ENCODE measurements at regions not wholly inside any gene's neighbourhood (a gene's known extent, or its start where the extent isn't known, plus 50 kb on each side); places are given as distances from the start of the nearest gene placed in this dataset.

DNA sequence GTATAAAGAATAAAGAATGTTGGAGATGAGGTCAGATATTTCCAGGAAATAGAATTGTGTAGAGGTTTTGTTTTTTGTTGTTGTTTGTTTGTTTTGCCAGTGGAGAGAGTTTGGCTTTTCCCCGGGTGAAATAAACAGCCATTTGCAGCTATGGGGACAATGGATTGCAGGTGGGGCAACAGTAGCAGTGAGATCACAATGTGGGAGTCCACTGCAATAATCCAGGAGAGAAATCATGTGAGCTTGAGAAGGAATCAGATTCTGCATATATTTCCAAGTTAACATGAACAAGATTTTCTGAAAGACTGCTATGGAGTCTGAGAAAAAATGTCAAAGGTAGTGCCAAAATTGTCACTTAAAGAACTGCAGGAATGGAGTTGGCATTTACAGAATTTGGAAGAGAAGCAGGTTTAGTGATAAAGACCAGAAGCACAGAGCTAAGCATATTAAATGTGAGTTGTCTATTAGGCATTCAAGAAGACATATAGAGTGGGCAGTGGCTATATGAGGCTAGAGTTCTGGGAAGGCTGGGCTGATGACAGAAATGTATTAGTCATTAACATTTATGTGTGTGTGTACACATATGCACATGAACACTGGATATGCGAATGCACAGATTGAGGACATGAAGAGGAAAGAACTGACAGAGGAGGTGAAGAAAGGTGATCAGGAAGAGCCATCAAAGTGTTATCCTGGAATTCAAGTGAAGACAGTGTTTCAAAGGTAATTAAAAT is 729.6 kb upstream of the PTBP2 start:
- H2AFZ ChIP-seq (ENCODE audit: low read length) = no peak overlapping the region
- no TSS peak for BruUV-seq (replicated peaks)
- WGBS (ENCODE audit: low lambda C conversion rate) = 44% methylated on average over 2 of the region's 2 CpGs
- no peak overlapping the region for H3K4me3 ChIP-seq (replicated peaks in 1 of 3; ENCODE audit: insufficient read depth in 1 of 3, low read depth in 2 of 3, low read length in 3 of 3)
- no peak for DNase-seq (ENCODE audit: low spot score)
- H3K79me2 ChIP-seq (ENCODE audit: insufficient read depth, low read length) = no peaks in the 10 kb centered on the region
- no peaks in the 10 kb centered on the region for H4K20me1 ChIP-seq (ENCODE audit: insufficient read depth, low read length)
- no peaks in the 10 kb centered on the region for H3K4me1 ChIP-seq (ENCODE audit: insufficient read depth, low read length)
- H3K4me2 ChIP-seq (ENCODE audit: low read depth, low read length) = no peak overlapping the region
- no peak for FAIRE-seq
- in situ Hi-C loops (cut with HindIII; ENCODE audit: extremely low pct_ligation_motif_present, low pct_unique_long_range_greater_than_20kb) (no loop called here), intact Hi-C loops (cut with micrococcal nuclease; ENCODE audit: unreplicated experiment) (no loop called here)
- no peak overlapping the region for H3K9ac ChIP-seq (ENCODE audit: insufficient read depth, low read depth, low read length)
- no peak overlapping the region for H3K27ac ChIP-seq (ENCODE audit: extremely low read length, insufficient read depth, low read length)
- POLR2A ChIA-PET = no interaction called here
- H3K36me3 ChIP-seq (replicated peaks in 1 of 2; ENCODE audit: control insufficient read depth in 1 of 2, insufficient read depth in 2 of 2, low read length in 2 of 2) = no peaks in the 10 kb centered on the region
- H3K9me3 ChIP-seq (ENCODE audit: low read length) = no peaks in the 10 kb centered on the region; the same call in 1 of the 2 replicates
- CTCF ChIA-PET (ENCODE audit: low intra/inter-chr PET ratio, low total read pairs) = no interaction called here
- no peaks in the 10 kb centered on the region for H3K27me3 ChIP-seq (ENCODE audit: control insufficient read depth in 1 of 2, insufficient read depth in 2 of 2, low read length in 2 of 2)
- ATAC-seq = no peak
- TF ChIP-seq GTF3A (CRISPR knock-in tag; conservative IDR thresholded peaks at IDR 0.05) = no peak
- TF ChIP-seq, protein P1, sequence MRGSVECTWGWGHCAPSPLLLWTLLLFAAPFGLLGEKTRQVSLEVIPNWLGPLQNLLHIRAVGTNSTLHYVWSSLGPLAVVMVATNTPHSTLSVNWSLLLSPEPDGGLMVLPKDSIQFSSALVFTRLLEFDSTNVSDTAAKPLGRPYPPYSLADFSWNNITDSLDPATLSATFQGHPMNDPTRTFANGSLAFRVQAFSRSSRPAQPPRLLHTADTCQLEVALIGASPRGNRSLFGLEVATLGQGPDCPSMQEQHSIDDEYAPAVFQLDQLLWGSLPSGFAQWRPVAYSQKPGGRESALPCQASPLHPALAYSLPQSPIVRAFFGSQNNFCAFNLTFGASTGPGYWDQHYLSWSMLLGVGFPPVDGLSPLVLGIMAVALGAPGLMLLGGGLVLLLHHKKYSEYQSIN (CRISPR knock-in tag; IDR thresholded peaks at IDR 0.05; ENCODE audit: borderline replicate concordance) = no peak
- TF ChIP-seq, protein P2, sequence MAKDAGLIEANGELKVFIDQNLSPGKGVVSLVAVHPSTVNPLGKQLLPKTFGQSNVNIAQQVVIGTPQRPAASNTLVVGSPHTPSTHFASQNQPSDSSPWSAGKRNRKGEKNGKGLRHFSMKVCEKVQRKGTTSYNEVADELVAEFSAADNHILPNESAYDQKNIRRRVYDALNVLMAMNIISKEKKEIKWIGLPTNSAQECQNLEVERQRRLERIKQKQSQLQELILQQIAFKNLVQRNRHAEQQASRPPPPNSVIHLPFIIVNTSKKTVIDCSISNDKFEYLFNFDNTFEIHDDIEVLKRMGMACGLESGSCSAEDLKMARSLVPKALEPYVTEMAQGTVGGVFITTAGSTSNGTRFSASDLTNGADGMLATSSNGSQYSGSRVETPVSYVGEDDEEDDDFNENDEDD (CRISPR knock-in tag; IDR thresholded peaks at IDR 0.05; ENCODE audit: borderline replicate concordance) = no peak
- no peak for TF ChIP-seq ZFP36L1 (CRISPR knock-in tag; IDR thresholded peaks at IDR 0.05)
- TF ChIP-seq JUND (CRISPR knock-in tag; IDR thresholded peaks at IDR 0.05) = no peak
- TF ChIP-seq, protein P3, sequence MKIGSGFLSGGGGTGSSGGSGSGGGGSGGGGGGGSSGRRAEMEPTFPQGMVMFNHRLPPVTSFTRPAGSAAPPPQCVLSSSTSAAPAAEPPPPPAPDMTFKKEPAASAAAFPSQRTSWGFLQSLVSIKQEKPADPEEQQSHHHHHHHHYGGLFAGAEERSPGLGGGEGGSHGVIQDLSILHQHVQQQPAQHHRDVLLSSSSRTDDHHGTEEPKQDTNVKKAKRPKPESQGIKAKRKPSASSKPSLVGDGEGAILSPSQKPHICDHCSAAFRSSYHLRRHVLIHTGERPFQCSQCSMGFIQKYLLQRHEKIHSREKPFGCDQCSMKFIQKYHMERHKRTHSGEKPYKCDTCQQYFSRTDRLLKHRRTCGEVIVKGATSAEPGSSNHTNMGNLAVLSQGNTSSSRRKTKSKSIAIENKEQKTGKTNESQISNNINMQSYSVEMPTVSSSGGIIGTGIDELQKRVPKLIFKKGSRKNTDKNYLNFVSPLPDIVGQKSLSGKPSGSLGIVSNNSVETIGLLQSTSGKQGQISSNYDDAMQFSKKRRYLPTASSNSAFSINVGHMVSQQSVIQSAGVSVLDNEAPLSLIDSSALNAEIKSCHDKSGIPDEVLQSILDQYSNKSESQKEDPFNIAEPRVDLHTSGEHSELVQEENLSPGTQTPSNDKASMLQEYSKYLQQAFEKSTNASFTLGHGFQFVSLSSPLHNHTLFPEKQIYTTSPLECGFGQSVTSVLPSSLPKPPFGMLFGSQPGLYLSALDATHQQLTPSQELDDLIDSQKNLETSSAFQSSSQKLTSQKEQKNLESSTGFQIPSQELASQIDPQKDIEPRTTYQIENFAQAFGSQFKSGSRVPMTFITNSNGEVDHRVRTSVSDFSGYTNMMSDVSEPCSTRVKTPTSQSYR (CRISPR knock-in tag; IDR thresholded peaks at IDR 0.05; ENCODE audit: borderline replicate concordance) = no peak
- no peak for TF ChIP-seq RFXAP (CRISPR knock-in tag; IDR thresholded peaks at IDR 0.05; ENCODE audit: borderline replicate concordance)
- TF ChIP-seq ZNF253 (CRISPR knock-in tag; IDR thresholded peaks at IDR 0.05; ENCODE audit: borderline replicate concordance) = no peak
- TF ChIP-seq, protein P4, sequence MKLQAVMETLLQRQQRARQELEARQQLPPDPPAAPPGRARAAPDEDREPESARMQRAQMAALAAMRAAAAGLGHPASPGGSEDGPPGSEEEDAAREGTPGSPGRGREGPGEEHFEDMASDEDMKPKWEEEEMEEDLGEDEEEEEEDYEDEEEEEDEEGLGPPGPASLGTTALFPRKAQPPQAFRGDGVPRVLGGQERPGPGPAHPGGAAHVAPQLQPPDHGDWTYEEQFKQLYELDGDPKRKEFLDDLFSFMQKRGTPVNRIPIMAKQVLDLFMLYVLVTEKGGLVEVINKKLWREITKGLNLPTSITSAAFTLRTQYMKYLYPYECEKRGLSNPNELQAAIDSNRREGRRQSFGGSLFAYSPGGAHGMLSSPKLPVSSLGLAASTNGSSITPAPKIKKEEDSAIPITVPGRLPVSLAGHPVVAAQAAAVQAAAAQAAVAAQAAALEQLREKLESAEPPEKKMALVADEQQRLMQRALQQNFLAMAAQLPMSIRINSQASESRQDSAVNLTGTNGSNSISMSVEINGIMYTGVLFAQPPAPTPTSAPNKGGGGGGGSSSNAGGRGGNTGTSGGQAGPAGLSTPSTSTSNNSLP (IDR thresholded peaks at IDR 0.05; ENCODE audit: low read depth, low read length) = no peak
- TF ChIP-seq HDAC2 (CRISPR knock-in tag; IDR thresholded peaks at IDR 0.05) = no peak
- TF ChIP-seq KDM1A (CRISPR knock-in tag; IDR thresholded peaks at IDR 0.05) = no peak
- no peak for TF ChIP-seq ZFP36L2 (CRISPR knock-in tag; IDR thresholded peaks at IDR 0.05)
- no peak for TF ChIP-seq CREM (IDR thresholded peaks at IDR 0.05)
- TF ChIP-seq CREM (CRISPR knock-in tag; IDR thresholded peaks at IDR 0.05) = no peak
- no peak for TF ChIP-seq KDM3A (CRISPR knock-in tag; IDR thresholded peaks at IDR 0.05; ENCODE audit: low read depth)
- no peak for TF ChIP-seq ZNF382 (CRISPR knock-in tag; IDR thresholded peaks at IDR 0.05; ENCODE audit: borderline replicate concordance)
- no peak for TF ChIP-seq ZSCAN21 (CRISPR knock-in tag; IDR thresholded peaks at IDR 0.05; ENCODE audit: borderline replicate concordance)
- no peak for TF ChIP-seq ARID2 (CRISPR knock-in tag; IDR thresholded peaks at IDR 0.05; ENCODE audit: borderline replicate concordance)
- TF ChIP-seq MED13 (CRISPR knock-in tag; IDR thresholded peaks at IDR 0.05) = no peak
- no peak for TF ChIP-seq ZNF841 (CRISPR knock-in tag; IDR thresholded peaks at IDR 0.05; ENCODE audit: borderline replicate concordance)
